ENCODE measurements at regions not wholly inside any gene's neighbourhood (a gene's known extent, or its start where the extent isn't known, plus 50 kb on each side); places are given as distances from the start of the nearest gene placed in this dataset.

DNA sequence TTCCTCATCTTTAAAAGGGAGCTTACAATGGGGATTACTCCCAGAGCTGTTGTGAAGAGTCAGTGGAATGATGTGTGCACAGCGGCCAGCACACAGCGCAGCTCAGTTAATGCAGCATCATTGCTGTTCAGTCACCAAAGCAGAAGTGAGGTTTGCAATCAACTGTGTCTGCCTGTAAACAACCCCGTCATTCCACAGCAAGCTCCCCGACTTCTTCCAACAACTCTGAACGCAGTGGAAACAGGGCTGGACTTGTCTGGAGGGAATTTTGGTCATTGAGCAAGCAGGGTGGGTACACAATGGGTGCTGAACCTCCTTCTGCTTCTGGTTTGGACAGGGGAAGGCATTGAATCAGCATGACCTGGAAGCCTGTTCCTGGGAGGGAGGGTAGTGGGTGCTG, 347.4 kb downstream of the PTPRU start:
- no peaks in the 10 kb centered on the region for H3K9me2 ChIP-seq (replicated peaks; ENCODE audit: insufficient read depth, low read length)
- no peak overlapping the region for H3K4me3 ChIP-seq (ENCODE audit: low read length)
- no peak overlapping the region for H3K9ac ChIP-seq (ENCODE audit: low read length)
- no peaks in the 10 kb centered on the region for H3K27me3 ChIP-seq (ENCODE audit: low read length)
- no peak overlapping the region for H3K27ac ChIP-seq (ENCODE audit: low read length)
- H2AFZ ChIP-seq (ENCODE audit: low read length): no peak overlapping the region
- H3K79me2 ChIP-seq (ENCODE audit: low read length): no peaks in the 10 kb centered on the region
- no peak for DNase-seq
- no peaks in the 10 kb centered on the region for H3K36me3 ChIP-seq (ENCODE audit: insufficient read depth, low read length)
- no peaks in the 10 kb centered on the region for H3K4me1 ChIP-seq (ENCODE audit: low read length)
- H3K9me3 ChIP-seq (ENCODE audit: low read length): no peaks in the 10 kb centered on the region
- no peaks in the 10 kb centered on the region for H4K20me1 ChIP-seq (ENCODE audit: insufficient read depth, low read depth, low read length)
- H3K4me2 ChIP-seq (ENCODE audit: low read depth, low read length, poor library complexity, severe bottlenecking): no peak overlapping the region

DNA sequence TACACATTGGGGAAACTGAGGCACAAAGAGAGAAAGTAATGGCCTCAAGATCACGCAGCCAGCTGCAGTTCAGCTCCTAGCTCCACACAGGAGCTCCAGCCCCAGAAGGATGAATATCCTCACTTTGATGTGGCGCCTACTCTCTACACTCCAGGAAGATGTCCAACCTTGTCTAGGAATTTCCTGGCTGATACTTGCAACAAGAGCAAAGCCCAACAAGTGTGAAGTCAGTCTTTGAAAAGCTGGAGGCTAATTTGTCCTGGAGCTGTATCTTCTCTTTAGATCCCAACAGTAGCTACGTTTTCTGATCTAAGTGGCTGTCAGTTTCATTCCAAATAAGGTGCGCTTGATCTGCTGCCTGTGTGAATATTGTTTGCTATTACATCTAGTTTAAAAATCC, 344.9 kb downstream of the PTPRU start:
- no peak overlapping the region for H3K4me3 ChIP-seq (ENCODE audit: low read length)
- H2AFZ ChIP-seq (ENCODE audit: low read length): no peak overlapping the region
- no peaks in the 10 kb centered on the region for H3K79me2 ChIP-seq (ENCODE audit: low read length)
- no peaks in the 10 kb centered on the region for H3K36me3 ChIP-seq (ENCODE audit: insufficient read depth, low read length)
- H3K9me3 ChIP-seq (ENCODE audit: low read length): no peaks in the 10 kb centered on the region
- H3K27ac ChIP-seq (ENCODE audit: low read length): no peak overlapping the region
- H3K27me3 ChIP-seq (ENCODE audit: low read length): no peaks in the 10 kb centered on the region
- DNase-seq: no peak
- H3K4me2 ChIP-seq (ENCODE audit: low read depth, low read length, poor library complexity, severe bottlenecking): no peak overlapping the region
- H3K4me1 ChIP-seq (ENCODE audit: low read length): no peaks in the 10 kb centered on the region
- no peak overlapping the region for H3K9ac ChIP-seq (ENCODE audit: low read length)
- H4K20me1 ChIP-seq (ENCODE audit: insufficient read depth, low read depth, low read length): no peaks in the 10 kb centered on the region
- H3K9me2 ChIP-seq (replicated peaks; ENCODE audit: insufficient read depth, low read length): no peaks in the 10 kb centered on the region

DNA sequence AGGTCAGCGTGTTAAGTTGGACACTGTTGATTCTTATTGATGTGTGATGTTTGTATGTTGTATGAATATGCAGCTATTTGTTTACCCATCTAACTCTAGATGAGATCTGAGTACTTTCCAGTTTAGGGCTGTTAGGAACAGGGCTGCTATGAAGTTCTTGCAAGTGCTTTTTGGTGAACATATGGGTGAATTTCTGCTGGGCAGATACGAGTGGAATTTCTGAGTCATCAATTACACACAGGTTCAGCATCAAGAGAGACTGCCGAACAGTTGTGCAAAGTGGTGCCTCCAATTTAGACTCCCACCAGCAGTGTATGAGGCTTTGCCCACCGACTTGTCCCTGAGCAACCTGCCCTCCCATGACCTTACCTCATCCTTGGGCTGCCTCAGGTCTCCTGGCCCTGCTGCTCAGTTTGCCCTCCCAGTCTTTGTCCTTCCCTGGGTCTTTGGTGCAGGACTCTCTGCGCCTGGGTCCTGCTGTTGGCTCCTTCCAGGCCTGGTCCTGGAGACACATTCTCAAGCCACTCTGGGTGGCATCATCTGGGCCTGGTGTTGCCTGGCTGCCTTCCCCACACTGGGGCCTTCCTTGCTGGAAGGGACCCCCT, 343.6 kb downstream of the PTPRU start:
- Histone ChIP-seq H3K9me3 (ENCODE audit: low read length) (no peaks in the 10 kb centered on the region), H3K9me2 (replicated peaks; ENCODE audit: insufficient read depth, low read length) (no peaks in the 10 kb centered on the region), H3K4me1 (ENCODE audit: low read length) (no peaks in the 10 kb centered on the region), H3K79me2 (ENCODE audit: low read length) (no peaks in the 10 kb centered on the region), H3K27me3 (ENCODE audit: low read length) (no peaks in the 10 kb centered on the region), H3K4me3 (ENCODE audit: low read length) (no peak overlapping the region), H2AFZ (ENCODE audit: low read length) (no peak overlapping the region), H3K4me2 (ENCODE audit: low read depth, low read length, poor library complexity, severe bottlenecking) (no peak overlapping the region), H3K9ac (ENCODE audit: low read length) (no peak overlapping the region), H3K36me3 (ENCODE audit: insufficient read depth, low read length) (no peaks in the 10 kb centered on the region), H4K20me1 (ENCODE audit: insufficient read depth, low read depth, low read length) (no peaks in the 10 kb centered on the region), H3K27ac (ENCODE audit: low read length) (no peak overlapping the region)
- DNase-seq: no peak

DNA sequence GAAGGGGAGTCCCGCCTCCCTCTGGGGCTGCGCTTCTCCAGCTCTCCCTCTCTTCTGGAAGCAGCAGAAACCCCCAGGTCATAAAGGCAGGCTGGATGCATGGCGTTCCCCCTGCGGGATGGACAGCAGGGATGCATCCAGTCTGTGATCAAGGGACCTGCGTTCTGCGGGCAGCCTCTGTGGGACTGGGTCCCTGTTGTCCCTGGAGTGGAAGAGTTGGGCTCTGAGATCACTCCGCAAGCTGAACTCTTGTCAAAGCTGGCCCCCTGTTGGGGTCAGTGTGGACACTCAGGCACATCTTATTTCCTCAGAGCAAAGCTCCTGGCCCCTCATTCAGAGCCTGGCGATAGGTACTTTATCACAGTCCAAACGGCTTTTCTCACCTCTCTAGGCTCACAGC, 341.2 kb downstream of the PTPRU start:
- H3K9me2 ChIP-seq (replicated peaks; ENCODE audit: insufficient read depth, low read length): no peaks in the 10 kb centered on the region
- no peaks in the 10 kb centered on the region for H4K20me1 ChIP-seq (ENCODE audit: insufficient read depth, low read depth, low read length)
- DNase-seq: no peak
- H3K27ac ChIP-seq (ENCODE audit: low read length): no peak overlapping the region
- H3K27me3 ChIP-seq (ENCODE audit: low read length): no peaks in the 10 kb centered on the region
- no peak overlapping the region for H2AFZ ChIP-seq (ENCODE audit: low read length)
- H3K9ac ChIP-seq (ENCODE audit: low read length): no peak overlapping the region
- H3K4me3 ChIP-seq (ENCODE audit: low read length): no peak overlapping the region
- no peaks in the 10 kb centered on the region for H3K36me3 ChIP-seq (ENCODE audit: insufficient read depth, low read length)
- no peaks in the 10 kb centered on the region for H3K9me3 ChIP-seq (ENCODE audit: low read length)
- no peaks in the 10 kb centered on the region for H3K79me2 ChIP-seq (ENCODE audit: low read length)
- H3K4me1 ChIP-seq (ENCODE audit: low read length): no peaks in the 10 kb centered on the region
- H3K4me2 ChIP-seq (ENCODE audit: low read depth, low read length, poor library complexity, severe bottlenecking): no peak overlapping the region

DNA sequence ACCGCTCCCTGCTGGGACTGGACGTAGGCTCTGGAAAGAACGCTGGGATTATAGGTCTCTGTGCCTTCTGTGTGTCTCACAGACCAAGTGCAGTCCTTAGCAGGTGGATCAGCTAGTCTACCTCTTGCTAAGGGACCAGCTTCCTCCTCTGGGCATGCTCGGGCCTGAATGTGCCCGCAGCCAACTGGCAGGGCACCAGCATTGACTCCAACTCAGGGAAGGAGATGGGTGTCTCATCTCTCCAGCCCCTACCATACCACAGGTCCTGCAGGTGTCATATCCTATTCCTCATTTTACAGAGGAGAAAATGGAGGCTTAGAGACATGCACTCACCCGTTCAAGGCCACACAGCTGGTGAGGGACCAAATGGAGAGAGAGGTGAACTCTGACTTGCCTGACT, 340.2 kb downstream of the PTPRU start:
- no peaks in the 10 kb centered on the region for H3K4me1 ChIP-seq (ENCODE audit: low read length)
- H3K27ac ChIP-seq (ENCODE audit: low read length): no peak overlapping the region
- H2AFZ ChIP-seq (ENCODE audit: low read length): no peak overlapping the region
- H3K36me3 ChIP-seq (ENCODE audit: insufficient read depth, low read length): no peaks in the 10 kb centered on the region
- H3K4me2 ChIP-seq (ENCODE audit: low read depth, low read length, poor library complexity, severe bottlenecking): no peak overlapping the region
- H3K9ac ChIP-seq (ENCODE audit: low read length): no peak overlapping the region
- H3K9me2 ChIP-seq (replicated peaks; ENCODE audit: insufficient read depth, low read length): no peaks in the 10 kb centered on the region
- no peak for DNase-seq
- no peaks in the 10 kb centered on the region for H3K79me2 ChIP-seq (ENCODE audit: low read length)
- H3K27me3 ChIP-seq (ENCODE audit: low read length): no peaks in the 10 kb centered on the region
- no peaks in the 10 kb centered on the region for H4K20me1 ChIP-seq (ENCODE audit: insufficient read depth, low read depth, low read length)
- H3K4me3 ChIP-seq (ENCODE audit: low read length): no peak overlapping the region
- no peaks in the 10 kb centered on the region for H3K9me3 ChIP-seq (ENCODE audit: low read length)

DNA sequence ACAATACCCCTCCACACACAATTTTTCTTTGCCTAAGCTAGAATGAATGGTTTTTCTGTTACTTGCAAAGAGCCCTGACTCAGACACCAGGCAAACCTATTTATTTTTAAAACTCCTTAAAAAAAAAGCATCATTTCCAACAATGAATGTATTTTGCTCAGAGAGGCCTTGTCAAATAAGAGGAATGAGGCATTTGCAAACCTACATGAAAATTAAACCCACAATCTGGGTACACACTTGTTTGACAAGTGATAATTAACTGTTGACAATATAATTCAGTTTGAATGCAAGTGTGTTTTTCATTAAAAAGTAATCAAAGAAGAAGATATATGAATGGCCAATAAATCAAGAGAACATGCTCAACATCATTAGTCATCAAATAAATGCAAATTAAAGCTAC, 339.5 kb downstream of the PTPRU start:
- H2AFZ ChIP-seq (ENCODE audit: low read length): no peak overlapping the region
- no peak overlapping the region for H3K27ac ChIP-seq (ENCODE audit: low read length)
- H3K79me2 ChIP-seq (ENCODE audit: low read length): no peaks in the 10 kb centered on the region
- no peaks in the 10 kb centered on the region for H3K9me3 ChIP-seq (ENCODE audit: low read length)
- H3K4me1 ChIP-seq (ENCODE audit: low read length): no peaks in the 10 kb centered on the region
- no peak overlapping the region for H3K9ac ChIP-seq (ENCODE audit: low read length)
- no peaks in the 10 kb centered on the region for H4K20me1 ChIP-seq (ENCODE audit: insufficient read depth, low read depth, low read length)
- DNase-seq: no peak
- no peak overlapping the region for H3K4me2 ChIP-seq (ENCODE audit: low read depth, low read length, poor library complexity, severe bottlenecking)
- no peaks in the 10 kb centered on the region for H3K36me3 ChIP-seq (ENCODE audit: insufficient read depth, low read length)
- H3K4me3 ChIP-seq (ENCODE audit: low read length): no peak overlapping the region
- no peaks in the 10 kb centered on the region for H3K9me2 ChIP-seq (replicated peaks; ENCODE audit: insufficient read depth, low read length)
- H3K27me3 ChIP-seq (ENCODE audit: low read length): no peaks in the 10 kb centered on the region

DNA sequence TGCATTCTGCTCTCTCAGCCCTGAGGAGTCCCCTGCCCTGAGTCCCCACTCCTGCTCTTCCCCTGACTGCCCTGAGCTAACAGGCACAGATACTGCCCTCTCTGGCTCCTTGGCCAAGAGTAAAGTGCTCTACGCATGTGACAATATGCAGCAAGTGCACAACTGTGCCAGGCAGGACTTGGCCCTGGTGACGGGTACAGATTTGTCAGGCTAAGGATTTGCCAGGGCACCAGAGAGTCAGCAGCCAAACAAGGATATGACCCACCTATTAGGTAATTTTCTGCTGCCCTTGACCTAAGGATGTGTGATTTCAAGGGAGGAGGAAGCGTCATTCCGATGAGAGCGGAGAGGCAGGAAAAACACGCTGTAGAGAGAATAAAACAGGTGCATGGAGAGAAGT, 339.0 kb downstream of the PTPRU start:
- Histone ChIP-seq H3K9me3 (ENCODE audit: low read length) (no peaks in the 10 kb centered on the region), H3K79me2 (ENCODE audit: low read length) (no peaks in the 10 kb centered on the region), H3K27ac (ENCODE audit: low read length) (no peak overlapping the region), H3K9ac (ENCODE audit: low read length) (no peak overlapping the region), H3K4me1 (ENCODE audit: low read length) (no peaks in the 10 kb centered on the region), H3K4me3 (ENCODE audit: low read length) (no peak overlapping the region), H3K4me2 (ENCODE audit: low read depth, low read length, poor library complexity, severe bottlenecking) (no peak overlapping the region), H3K9me2 (replicated peaks; ENCODE audit: insufficient read depth, low read length) (no peaks in the 10 kb centered on the region), H2AFZ (ENCODE audit: low read length) (no peak overlapping the region), H3K36me3 (ENCODE audit: insufficient read depth, low read length) (no peaks in the 10 kb centered on the region), H4K20me1 (ENCODE audit: insufficient read depth, low read depth, low read length) (no peaks in the 10 kb centered on the region), H3K27me3 (ENCODE audit: low read length) (no peaks in the 10 kb centered on the region)
- DNase-seq: no peak

DNA sequence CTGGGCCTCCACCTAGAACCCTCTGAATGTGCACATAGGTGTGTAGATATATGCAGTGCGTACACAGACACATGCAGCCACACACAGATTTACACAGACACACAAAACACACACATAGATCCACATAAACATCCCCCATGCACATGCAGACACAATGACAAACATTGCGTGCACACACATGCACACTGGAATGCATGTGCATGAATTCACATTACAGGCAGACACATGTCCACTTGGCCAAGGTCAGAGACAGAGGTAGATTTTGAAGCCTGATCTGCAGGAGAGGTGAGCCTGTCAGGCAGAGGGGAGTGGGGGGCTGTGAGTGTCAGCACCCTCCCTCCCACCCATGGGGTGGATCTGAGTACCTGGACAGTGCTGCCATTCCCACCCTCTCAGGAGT, 338.5 kb downstream of the PTPRU start:
- Histone ChIP-seq H3K4me3 (ENCODE audit: low read length) (no peak overlapping the region), H3K27me3 (ENCODE audit: low read length) (no peaks in the 10 kb centered on the region), H3K9me2 (replicated peaks; ENCODE audit: insufficient read depth, low read length) (no peaks in the 10 kb centered on the region), H3K36me3 (ENCODE audit: insufficient read depth, low read length) (no peaks in the 10 kb centered on the region), H3K9ac (ENCODE audit: low read length) (no peak overlapping the region), H3K79me2 (ENCODE audit: low read length) (no peaks in the 10 kb centered on the region), H2AFZ (ENCODE audit: low read length) (no peak overlapping the region), H3K9me3 (ENCODE audit: low read length) (no peaks in the 10 kb centered on the region), H3K4me1 (ENCODE audit: low read length) (no peaks in the 10 kb centered on the region), H3K27ac (ENCODE audit: low read length) (no peak overlapping the region), H3K4me2 (ENCODE audit: low read depth, low read length, poor library complexity, severe bottlenecking) (no peak overlapping the region), H4K20me1 (ENCODE audit: insufficient read depth, low read depth, low read length) (no peaks in the 10 kb centered on the region)
- no peak for DNase-seq
